GM12872 (cell line): ENCODE measurements at regions not wholly inside any gene's neighbourhood (a gene's known extent, or its start where the extent isn't known, plus 50 kb on each side); places are given as distances from the start of the nearest gene placed in this dataset.

ENCODE experiments used
- CTCF ChIP-seq: IDR thresholded peaks from 3 replicates; pipeline ENCODE4 v1.5.1; 2011; ENCODE audit warnings: low read depth, mild to moderate bottlenecking, low read length, moderate library complexity; ENCODE audit not compliant: insufficient read depth

- no peak for TF ChIP-seq CTCF
Measured at GRCh38 chr6:11409371-11409770, 128.2 kb upstream of the TMEM170B start.

GRCh38 chr6:11407414-11407813 is 130.1 kb upstream of the TMEM170B start:
- TF ChIP-seq CTCF, result no peak

- TF ChIP-seq CTCF, result no peak
Measured at GRCh38 chr6:11404838-11405237, 132.7 kb upstream of the TMEM170B start.

- no peak for TF ChIP-seq CTCF
Measured at GRCh38 chr6:11404081-11404480, 133.5 kb upstream of the TMEM170B start.

GRCh38 chr6:11403035-11403601 is 134.4 kb upstream of the TMEM170B start:
- no peak for TF ChIP-seq CTCF

- TF ChIP-seq CTCF, result no peak
Measured at GRCh38 chr6:11398451-11399326, 138.9 kb upstream of the TMEM170B start.

GRCh38 chr6:11397622-11398450 is 139.7 kb upstream of the TMEM170B start:
- no peak for TF ChIP-seq CTCF
